Mesendoderm (in vitro differentiated cells): ENCODE measurements at regions not wholly inside any gene's neighbourhood (a gene's known extent, or its start where the extent isn't known, plus 50 kb on each side); places are given as distances from the start of the nearest gene placed in this dataset. TPM values are rescaled to one million over a fixed set of nuclear protein-coding genes. Genes with fewer than 3 reads are reported as not detected.

Experiments used
- DNase-seq: peaks from one replicate; pipeline ENCODE4 v3.0.0; 2013
- H2AK5ac ChIP-seq: 2 replicates; pipeline ENCODE4 v1.6.1; 2013; ENCODE audit warnings: low read length, inconsistent platforms
- H2BK120ac ChIP-seq: 2 replicates; pipeline ENCODE4 v1.6.1; 2013; ENCODE audit warnings: low read depth, mild to moderate bottlenecking, low read length, moderate library complexity, mixed read lengths
- H2BK15ac ChIP-seq: replicated peaks from 2 replicates; pipeline ENCODE4 v1.6.1; 2013; ENCODE audit warnings: low read depth, mild to moderate bottlenecking, moderate library complexity
- H2BK5ac ChIP-seq: 2 replicates; pipeline ENCODE4 v1.6.1; 2013; ENCODE audit warnings: low read length, inconsistent platforms
- H3K18ac ChIP-seq: 2 replicates; pipeline ENCODE4 v1.6.1; 2013; ENCODE audit warnings: mild to moderate bottlenecking, low read length, mixed read lengths
- H3K23ac ChIP-seq: one replicate; pipeline ENCODE4 v1.6.1; 2013; ENCODE audit warnings: low read length
- H3K27ac ChIP-seq: 2 replicates; pipeline ENCODE4 v1.5.1; 2013; ENCODE audit warnings: low read depth, mild to moderate bottlenecking, inconsistent platforms, low read length, moderate library complexity
- H3K27me3 ChIP-seq: 2 replicates; pipeline ENCODE4 v1.6.1; 2013; ENCODE audit warnings: low read length, control low read depth, mild to moderate bottlenecking, inconsistent platforms; ENCODE audit not compliant: insufficient read depth, poor library complexity
- H3K36me3 ChIP-seq: 2 replicates; pipeline ENCODE4 v1.6.1; 2013; ENCODE audit warnings: low read length, inconsistent platforms; ENCODE audit not compliant: control insufficient read depth, insufficient read depth
- H3K4ac ChIP-seq: one replicate; pipeline ENCODE4 v1.6.1; 2013; ENCODE audit warnings: low read depth, mild to moderate bottlenecking, low read length, moderate library complexity
- H3K4me1 ChIP-seq: 2 replicates; pipeline ENCODE4 v1.6.1; 2013; ENCODE audit warnings: low read depth, low read length, inconsistent platforms; ENCODE audit not compliant: control insufficient read depth
- H3K4me2 ChIP-seq: 2 replicates; pipeline ENCODE4 v1.6.1; 2013; ENCODE audit warnings: low read length
- H3K4me3 ChIP-seq: 2 replicates; pipeline ENCODE4 v1.5.1; 2013; ENCODE audit warnings: mild to moderate bottlenecking, low read length
- H3K56ac ChIP-seq: one replicate; pipeline ENCODE4 v1.6.1; 2013; ENCODE audit warnings: low read length
- H3K79me1 ChIP-seq: 2 replicates; pipeline ENCODE4 v1.6.1; 2013; ENCODE audit warnings: low read length, inconsistent platforms
- H3K79me2 ChIP-seq: 2 replicates; pipeline ENCODE4 v1.6.1; 2013; ENCODE audit warnings: mild to moderate bottlenecking, low read length; ENCODE audit not compliant: control insufficient read depth, insufficient read depth
- H3K9ac ChIP-seq: 2 replicates; pipeline ENCODE4 v1.6.1; 2013; ENCODE audit warnings: low read length, inconsistent platforms
- H4K5ac ChIP-seq: one replicate; pipeline ENCODE4 v1.6.1; 2013; ENCODE audit warnings: low read length
- H4K8ac ChIP-seq: one replicate; pipeline ENCODE4 v1.6.1; 2013; ENCODE audit warnings: low read depth, mild to moderate bottlenecking, control low read depth, low read length, moderate library complexity
- WGBS: extraction: QIAGEN DNeasy Blood & Tissue Kit; methylation state at CpG from one replicate; pipeline ENCODE4 v1.1.7; 2013; ENCODE audit warnings: low lambda C conversion rate, missing lambda C conversion rate; ENCODE audit not compliant: insufficient coverage; ENCODE audit errors: extremely low coverage; 5-methylcytosine and 5-hydroxymethylcytosine counted together
- small RNA-seq: library from polyadenylated mRNA; stranded (forward); fragments of <200 nt; extraction: miRNeasy Mini kit (QIAGEN cat#:217004); gene quantifications from one replicate; pipeline ENCODE3, GENCODE V24; 2013; ENCODE audit not compliant: insufficient read depth

- no CpG with 5 or more reads among the region's 3 CpGs for WGBS
- Histone ChIP-seq H3K9ac (no peak overlapping the region), H3K23ac (no peak overlapping the region), H3K79me1 (no peaks in the 10 kb centered on the region), H3K4ac (no peak overlapping the region), H3K56ac (no peak overlapping the region), H3K27me3 (no peaks in the 10 kb centered on the region), H3K4me1 (no peaks in the 10 kb centered on the region), H2AK5ac (no peak overlapping the region), H2BK120ac (no peak overlapping the region), H3K36me3 (no peaks in the 10 kb centered on the region), H3K79me2 (no peaks in the 10 kb centered on the region), H3K27ac (no peak overlapping the region), H2BK5ac (no peak overlapping the region), H2BK15ac (no peak overlapping the region), H4K8ac (no peak overlapping the region), H4K5ac (no peak overlapping the region), H3K18ac (no peak overlapping the region), H3K4me3 (no peak overlapping the region), H3K4me2 (no peak overlapping the region)
- no peak for DNase-seq
These were observed 63.0 kb upstream of the CELF4 start for GRCh38 chr18:37628470-37629220.

GRCh38 chr18:37624318-37624717 lies 58.7 kb upstream of the CELF4 start:
- H4K8ac ChIP-seq, result no peak overlapping the region
- no peaks in the 10 kb centered on the region for H3K27me3 ChIP-seq
- H3K56ac ChIP-seq, result no peak overlapping the region
- no CpG with 5 or more reads among the region's 2 CpGs for WGBS
- DNase-seq, result no peak
- no peak overlapping the region for H3K9ac ChIP-seq
- no peak overlapping the region for H2AK5ac ChIP-seq
- H3K4ac ChIP-seq, result no peak overlapping the region
- no peak overlapping the region for H3K23ac ChIP-seq
- H3K79me2 ChIP-seq, result no peaks in the 10 kb centered on the region
- no peaks in the 10 kb centered on the region for H3K4me1 ChIP-seq
- H2BK15ac ChIP-seq, result no peak overlapping the region
- H2BK120ac ChIP-seq, result no peak overlapping the region
- H4K5ac ChIP-seq, result no peak overlapping the region
- H3K36me3 ChIP-seq, result no peaks in the 10 kb centered on the region
- H3K18ac ChIP-seq, result no peak overlapping the region
- no peak overlapping the region for H3K4me2 ChIP-seq
- no peak overlapping the region for H2BK5ac ChIP-seq
- H3K79me1 ChIP-seq, result no peaks in the 10 kb centered on the region
- no peak overlapping the region for H3K4me3 ChIP-seq
- H3K27ac ChIP-seq, result no peak overlapping the region

- H3K27me3 ChIP-seq, result no peaks in the 10 kb centered on the region
- no peak overlapping the region for H3K4me2 ChIP-seq
- H3K18ac ChIP-seq, result no peak overlapping the region
- H3K4ac ChIP-seq, result no peak overlapping the region
- H3K23ac ChIP-seq, result no peak overlapping the region
- DNase-seq, result no peak
- no peak overlapping the region for H2BK15ac ChIP-seq
- H3K4me3 ChIP-seq, result no peak overlapping the region
- no peaks in the 10 kb centered on the region for H3K4me1 ChIP-seq
- no peak overlapping the region for H4K5ac ChIP-seq
- no peak overlapping the region for H3K27ac ChIP-seq
- no peaks in the 10 kb centered on the region for H3K79me1 ChIP-seq
- H3K36me3 ChIP-seq, result no peaks in the 10 kb centered on the region
- WGBS, result no CpG with 5 or more reads among the region's 4 CpGs
- no peaks in the 10 kb centered on the region for H3K79me2 ChIP-seq
- H2AK5ac ChIP-seq, result no peak overlapping the region
- H2BK5ac ChIP-seq, result no peak overlapping the region
- no peak overlapping the region for H4K8ac ChIP-seq
- no peak overlapping the region for H3K9ac ChIP-seq
- no peak overlapping the region for H3K56ac ChIP-seq
- H2BK120ac ChIP-seq, result no peak overlapping the region
These were observed 54.4 kb upstream of the CELF4 start for GRCh38 chr18:37619964-37620363.

GRCh38 chr18:37617623-37618022 lies 52.0 kb upstream of the CELF4 start:
- Histone ChIP-seq H2BK15ac (no peak overlapping the region), H3K36me3 (no peaks in the 10 kb centered on the region), H2BK5ac (no peak overlapping the region), H3K27me3 (no peaks in the 10 kb centered on the region), H3K56ac (no peak overlapping the region), H3K23ac (no peak overlapping the region), H4K8ac (no peak overlapping the region), H2AK5ac (no peak overlapping the region), H4K5ac (no peak overlapping the region), H2BK120ac (no peak overlapping the region), H3K4me2 (no peak overlapping the region), H3K79me1 (no peaks in the 10 kb centered on the region), H3K18ac (no peak overlapping the region), H3K27ac (no peak overlapping the region), H3K4me1 (no peaks in the 10 kb centered on the region), H3K4ac (no peak overlapping the region), H3K4me3 (no peak overlapping the region), H3K79me2 (no peaks in the 10 kb centered on the region), H3K9ac (no peak overlapping the region)
- WGBS, result no CpG with 5 or more reads among the region's 2 CpGs
- peak; percentile 60 for DNase-seq

Small RNA genes in the stretch of these regions (small RNA-seq; reads per million reads assigned to genes)
- not detected for gene AC011712.1
- gene MIR4318, result not detected
- not detected for gene MIR5583-1
- not detected for gene RN7SKP182
- not detected for gene RNU6-1242P
- gene RNU6-706P, result not detected
